Vagina (tissue), 2 donors: ENCODE measurements at regions not wholly inside any gene's neighbourhood (a gene's known extent, or its start where the extent isn't known, plus 50 kb on each side); places are given as distances from the start of the nearest gene placed in this dataset.

Experiments
- DNase-seq, 2 donors: peaks; one replicate each; pipeline ENCODE4 v3.0.0-alpha.2; 2017; ENCODE audit errors: extremely low spot score in 2 of 2
- H3K27ac ChIP-seq: fragments of 200-600 bp; sonication (generic); one replicate; pipeline ENCODE4 v1.5.1; 2019
- H3K27me3 ChIP-seq: fragments of 200-600 bp; sonication (generic); one replicate; pipeline ENCODE4 v1.5.1; 2019
- H3K36me3 ChIP-seq, 2 donors: fragments of 200-600 bp; sonication (generic); one replicate each; pipeline ENCODE4 v1.5.1; 2017 to 2019
- H3K4me1 ChIP-seq: fragments of 200-600 bp; sonication (generic); one replicate; pipeline ENCODE4 v1.5.1; 2019
- H3K4me3 ChIP-seq, 2 donors: fragments of 200-600 bp; sonication (generic); 1 replicate in 1 of 2; 2 replicates in 1 of 2; pipeline ENCODE4 v1.5.1; 2016 to 2019
- H3K9me3 ChIP-seq: fragments of 200-600 bp; sonication (generic); one replicate; pipeline ENCODE4 v1.5.1; 2019
- POLR2A ChIP-seq, 2 donors: fragments of 450-650 bp; IDR thresholded peaks; one replicate each; pipeline ENCODE4 v1.6.1; 2017; ENCODE audit warnings: antibody characterized with exemption in 2 of 2, mild to moderate bottlenecking in 2 of 2, moderate library complexity in 2 of 2
- POLR2AphosphoS5 ChIP-seq, 2 donors: sonication (generic); formaldehyde crosslinking; IDR thresholded peaks; one replicate each; pipeline ENCODE4 v1.9.0; 2017; ENCODE audit warnings: antibody characterized with exemption in 2 of 2, mild to moderate bottlenecking in 2 of 2, low read depth in 1 of 2; ENCODE audit not compliant: insufficient read depth in 1 of 2
- intact Hi-C: fragments of 100-400 bp; cut with DNase I; formaldehyde crosslinking; loops from one replicate; pipeline ENCODE4 v1.15.1; 2023
- TF ChIP-seq, protein P1 (sequence below), 3 experiments: fragments of 450-650 bp in 2 of 3; fragments of 200-600 bp in 1 of 3; sonication (generic) in 1 of 3; IDR thresholded peaks; one replicate each; pipeline ENCODE4 v1.5.1; 2017 to 2019; ENCODE audit warnings: antibody characterized with exemption in 3 of 3, mild to moderate bottlenecking in 2 of 3, moderate library complexity in 2 of 3

DNA sequence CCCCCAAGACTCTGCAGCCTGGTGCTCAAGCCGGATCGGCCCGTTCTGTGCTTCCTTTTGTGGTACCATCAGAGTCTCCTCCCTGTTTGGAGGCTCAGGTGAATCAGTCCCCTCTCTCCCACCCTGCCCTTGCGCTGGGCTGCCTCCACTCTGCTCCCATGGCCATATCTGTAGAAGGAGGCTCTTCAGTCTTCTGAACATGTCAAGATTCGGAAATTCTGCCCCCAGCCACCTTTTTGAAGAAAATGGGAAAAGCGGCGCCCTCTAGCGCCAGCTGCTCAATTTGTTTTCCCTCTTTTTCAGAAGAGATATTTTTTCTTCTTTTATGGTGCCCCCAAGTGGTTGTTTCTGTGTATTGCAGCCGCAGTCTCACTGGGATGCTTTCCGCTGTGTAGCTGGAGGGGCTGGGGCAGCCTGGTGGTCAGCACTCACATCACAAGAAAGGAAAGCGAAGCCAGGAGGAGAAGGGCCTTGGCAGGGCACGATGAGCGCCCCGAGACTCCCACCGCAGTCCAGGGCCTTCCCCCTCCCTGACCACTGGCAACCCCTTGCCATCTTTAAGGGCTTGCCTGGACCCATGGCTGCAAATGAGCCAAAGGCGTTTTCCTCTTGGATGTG, 58.4 kb upstream of the CACNA1E start:
- intact Hi-C loops, result loop anchor here (5.0 kb wide), 1 partner anchor 233 kb away; no protein-coding TSS in a partner anchor
- Histone ChIP-seq H3K9me3 (no peaks in the 10 kb centered on the region), H3K27me3 (no peaks in the 10 kb centered on the region), H3K27ac (no peak overlapping the region), H3K36me3 (no peaks in the 10 kb centered on the region), H3K4me1 (no peaks in the 10 kb centered on the region), H3K4me3 (no peak overlapping the region)
- no peak for DNase-seq
- TF ChIP-seq, protein P1, sequence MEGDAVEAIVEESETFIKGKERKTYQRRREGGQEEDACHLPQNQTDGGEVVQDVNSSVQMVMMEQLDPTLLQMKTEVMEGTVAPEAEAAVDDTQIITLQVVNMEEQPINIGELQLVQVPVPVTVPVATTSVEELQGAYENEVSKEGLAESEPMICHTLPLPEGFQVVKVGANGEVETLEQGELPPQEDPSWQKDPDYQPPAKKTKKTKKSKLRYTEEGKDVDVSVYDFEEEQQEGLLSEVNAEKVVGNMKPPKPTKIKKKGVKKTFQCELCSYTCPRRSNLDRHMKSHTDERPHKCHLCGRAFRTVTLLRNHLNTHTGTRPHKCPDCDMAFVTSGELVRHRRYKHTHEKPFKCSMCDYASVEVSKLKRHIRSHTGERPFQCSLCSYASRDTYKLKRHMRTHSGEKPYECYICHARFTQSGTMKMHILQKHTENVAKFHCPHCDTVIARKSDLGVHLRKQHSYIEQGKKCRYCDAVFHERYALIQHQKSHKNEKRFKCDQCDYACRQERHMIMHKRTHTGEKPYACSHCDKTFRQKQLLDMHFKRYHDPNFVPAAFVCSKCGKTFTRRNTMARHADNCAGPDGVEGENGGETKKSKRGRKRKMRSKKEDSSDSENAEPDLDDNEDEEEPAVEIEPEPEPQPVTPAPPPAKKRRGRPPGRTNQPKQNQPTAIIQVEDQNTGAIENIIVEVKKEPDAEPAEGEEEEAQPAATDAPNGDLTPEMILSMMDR (IDR thresholded peaks at IDR 0.05), result peak; percentile 81 to 84 (median 82)
- TF ChIP-seq POLR2AphosphoS5 (IDR thresholded peaks at IDR 0.05; ENCODE audit: insufficient read depth in 1 of 2, low read depth in 1 of 2), result no peak

DNA sequence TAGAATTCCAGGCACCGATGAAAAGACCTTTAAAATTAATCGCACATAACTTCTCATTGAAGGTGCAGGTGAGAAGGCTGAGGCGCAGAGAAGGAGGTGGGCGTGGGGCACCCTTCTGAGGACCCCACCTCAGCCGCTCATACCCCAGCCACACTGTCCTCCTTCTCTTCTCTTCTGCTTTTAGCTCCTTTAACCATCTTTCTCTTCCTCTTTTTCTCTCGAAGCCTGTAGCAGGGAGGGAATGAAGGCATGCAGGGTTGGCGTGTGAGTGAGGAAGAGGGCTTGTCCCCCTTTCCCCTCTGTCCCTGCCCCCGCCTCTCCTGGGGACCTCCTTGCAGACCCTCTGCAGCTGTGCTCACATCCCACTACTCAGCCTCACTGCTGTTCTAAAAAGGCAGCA, 57.8 kb upstream of the CACNA1E start:
- Histone ChIP-seq H3K4me1 (no peaks in the 10 kb centered on the region), H3K9me3 (no peaks in the 10 kb centered on the region), H3K36me3 (no peaks in the 10 kb centered on the region), H3K27me3 (no peaks in the 10 kb centered on the region), H3K27ac (no peak overlapping the region), H3K4me3 (no peak overlapping the region)
- DNase-seq, result no peak
- TF ChIP-seq, protein P1 (IDR thresholded peaks at IDR 0.05), result no peak
- TF ChIP-seq POLR2A (IDR thresholded peaks at IDR 0.05) (no peak), POLR2AphosphoS5 (IDR thresholded peaks at IDR 0.05; ENCODE audit: insufficient read depth in 1 of 2, low read depth in 1 of 2) (no peak)
- intact Hi-C loops, result loop anchor here (5.0 kb wide), 1 partner anchor 233 kb away; no protein-coding TSS in a partner anchor

DNA sequence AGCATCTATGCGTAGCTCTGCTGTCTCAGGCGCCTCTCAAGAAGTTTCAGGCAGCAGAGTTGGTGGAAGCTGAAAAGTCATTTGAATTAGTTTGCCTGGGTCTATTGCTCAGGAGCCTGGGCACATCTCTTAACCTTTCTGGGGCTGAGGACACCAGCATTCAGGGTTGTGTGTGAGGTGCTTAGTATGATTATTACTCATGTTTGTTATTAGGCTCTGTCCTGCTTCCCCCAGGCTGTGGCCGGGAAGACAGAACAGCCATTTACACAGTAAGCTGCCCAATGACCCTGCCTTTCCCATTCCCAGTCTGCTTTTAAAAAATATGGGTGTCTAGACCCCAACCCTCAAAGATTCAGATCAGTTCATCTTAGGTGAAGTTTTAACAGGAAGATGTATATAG, 53.9 kb upstream of the CACNA1E start:
- H3K4me3 ChIP-seq, result no peak overlapping the region
- no peaks in the 10 kb centered on the region for H3K36me3 ChIP-seq
- no peaks in the 10 kb centered on the region for H3K9me3 ChIP-seq
- intact Hi-C loops, result loop anchor here (5.0 kb wide), 1 partner anchor 237 kb away; no protein-coding TSS in a partner anchor
- no peak overlapping the region for H3K27ac ChIP-seq
- TF ChIP-seq POLR2A (IDR thresholded peaks at IDR 0.05) (no peak), POLR2AphosphoS5 (IDR thresholded peaks at IDR 0.05; ENCODE audit: insufficient read depth in 1 of 2, low read depth in 1 of 2) (no peak)
- TF ChIP-seq, protein P1 (IDR thresholded peaks at IDR 0.05), result no peak
- no peaks in the 10 kb centered on the region for H3K4me1 ChIP-seq
- DNase-seq, result no peak
- no peaks in the 10 kb centered on the region for H3K27me3 ChIP-seq

DNA sequence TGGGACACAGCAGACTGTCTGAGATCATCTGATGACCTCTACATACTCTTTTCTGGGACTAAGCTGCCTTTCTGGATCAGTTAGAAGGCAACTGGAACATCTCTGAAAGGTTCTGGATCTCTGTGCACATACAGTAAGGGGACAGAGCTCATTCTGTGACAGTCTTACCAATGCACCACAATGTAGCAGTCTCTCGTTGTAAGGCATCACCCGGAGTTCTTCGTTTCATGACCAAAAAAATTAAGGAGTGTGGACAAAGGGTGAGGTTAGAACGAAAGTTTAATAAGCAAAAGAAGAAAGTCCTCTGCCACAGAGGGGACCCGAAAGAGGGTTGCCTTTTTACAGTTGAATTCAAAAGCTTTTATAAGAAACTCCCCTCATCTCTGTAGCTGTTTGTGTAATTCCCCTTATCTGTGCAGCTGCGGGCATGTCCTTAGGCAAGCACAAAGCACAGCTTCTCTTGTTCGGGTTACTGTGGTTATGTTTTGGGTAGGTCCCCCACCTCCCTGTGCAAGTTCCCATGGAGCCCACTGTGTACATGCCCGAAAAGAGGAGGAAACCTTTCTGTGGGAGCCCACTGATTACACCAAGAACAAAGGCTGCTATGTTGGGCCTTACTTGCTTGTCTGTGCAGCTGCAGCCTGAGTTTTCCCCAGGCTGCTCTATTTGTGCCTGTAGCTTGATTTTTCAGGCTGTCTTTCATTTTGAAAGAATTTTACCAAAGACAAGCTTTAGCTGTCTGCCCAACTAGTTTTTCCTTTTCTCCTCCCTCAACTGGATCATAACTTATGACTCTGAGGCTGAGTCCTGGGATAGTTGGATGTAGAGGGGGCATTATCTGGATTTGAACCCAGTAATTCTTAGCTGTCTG, 53.1 kb upstream of the CACNA1E start:
- no peak overlapping the region for H3K4me3 ChIP-seq
- no peaks in the 10 kb centered on the region for H3K27me3 ChIP-seq
- TF ChIP-seq, protein P1 (IDR thresholded peaks at IDR 0.05), result no peak
- TF ChIP-seq POLR2AphosphoS5 (IDR thresholded peaks at IDR 0.05; ENCODE audit: insufficient read depth in 1 of 2, low read depth in 1 of 2), result no peak
- TF ChIP-seq POLR2A (IDR thresholded peaks at IDR 0.05), result no peak
- intact Hi-C loops, result no loop called here
- H3K4me1 ChIP-seq, result no peaks in the 10 kb centered on the region
- no peak for DNase-seq
- no peaks in the 10 kb centered on the region for H3K36me3 ChIP-seq
- H3K27ac ChIP-seq, result no peak overlapping the region
- no peaks in the 10 kb centered on the region for H3K9me3 ChIP-seq
